Stimulated activated CD4-positive, alpha-beta T cell treated with anti-CD3 and anti-CD28 coated beads, Interleukin-2, amount 100 ng/mL, for 48 hours (primary cell): ENCODE measurements at regions not wholly inside any gene's neighbourhood (a gene's known extent, or its start where the extent isn't known, plus 50 kb on each side); places are given as distances from the start of the nearest gene placed in this dataset.
"Not testable (repeated sequence)": the region's sequence is repeated elsewhere in the genome, so short reads cannot be mapped to it uniquely, and the experiment has no call there.

ENCODE experiments used
- DNase-seq, 2 donors: peaks; one replicate each; pipeline ENCODE4 v3.0.0-alpha.2; 2020

DNA sequence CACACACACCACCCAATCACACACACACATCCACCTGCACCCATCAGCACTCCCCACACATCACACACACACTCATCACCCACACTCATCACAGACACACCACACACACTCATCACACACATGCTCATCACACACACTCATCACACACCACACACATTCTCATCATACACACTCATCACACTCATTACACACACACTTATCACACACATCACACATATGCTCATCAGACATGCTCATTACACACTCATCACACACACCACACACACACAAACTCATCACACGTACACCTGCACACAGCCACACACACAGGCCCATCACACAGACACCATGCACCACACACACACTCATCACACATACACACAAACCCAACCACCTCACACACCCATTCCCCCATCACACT is 107.5 kb upstream of the C14orf180 start:
- no peak for DNase-seq

- no peak for DNase-seq
These were observed 106.9 kb upstream of the C14orf180 start for GRCh38 chr14:104472536-104473243.

DNA sequence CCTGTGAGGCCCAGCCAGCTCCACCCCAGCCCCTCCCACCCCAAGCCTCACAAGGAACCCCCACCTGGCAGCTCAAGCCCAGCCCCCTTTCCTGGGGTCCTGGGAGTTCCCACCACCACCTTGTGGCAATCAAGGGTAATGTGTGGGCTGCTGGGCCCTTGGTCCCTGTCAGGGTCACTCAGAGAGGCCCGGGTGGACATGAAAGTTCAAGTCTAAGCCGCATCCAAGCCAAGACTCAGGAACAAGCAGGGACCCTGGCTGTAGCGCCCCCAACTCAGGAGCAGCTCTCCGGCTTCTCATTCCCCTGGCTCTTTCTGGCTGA is 106.4 kb upstream of the C14orf180 start:
- DNase-seq, result no peak

GRCh38 chr14:104473649-104474494 is 105.7 kb upstream of the C14orf180 start:
- DNase-seq, result no peak

DNA sequence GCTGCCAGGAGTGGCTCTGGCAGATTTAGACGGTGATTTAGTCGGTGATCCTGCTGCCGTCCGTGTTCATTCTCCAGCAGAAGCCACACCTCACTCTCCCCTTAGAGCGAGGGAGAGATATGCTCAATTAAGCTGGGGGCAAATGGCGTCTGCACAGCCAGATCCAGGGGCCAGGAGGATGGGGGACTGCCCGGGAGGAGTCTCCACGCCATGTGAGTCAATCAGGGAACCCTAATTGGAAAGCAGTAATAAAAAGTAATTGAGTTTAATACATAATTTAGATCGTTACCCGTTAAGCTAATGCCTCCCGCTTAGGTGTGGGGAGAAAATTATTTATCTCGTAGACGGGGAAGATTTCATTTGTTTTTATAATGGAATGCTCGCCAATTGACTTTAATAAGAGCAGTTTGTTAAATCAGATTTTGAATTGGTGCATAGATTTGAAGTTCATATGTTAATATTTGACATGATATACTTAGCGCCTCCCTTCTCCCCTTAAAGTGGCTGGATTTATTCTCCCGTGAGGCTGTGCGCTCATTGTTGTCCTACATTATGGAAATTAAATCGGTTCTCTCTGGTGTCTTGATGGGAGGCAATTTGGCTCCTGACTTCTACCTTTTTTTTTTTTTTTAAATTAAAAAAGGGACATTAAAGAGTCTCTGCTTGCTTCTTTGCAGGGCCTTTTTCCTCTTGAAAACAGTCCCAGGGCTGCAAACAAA is 104.9 kb upstream of the C14orf180 start:
- DNase-seq, result no peak

DNA sequence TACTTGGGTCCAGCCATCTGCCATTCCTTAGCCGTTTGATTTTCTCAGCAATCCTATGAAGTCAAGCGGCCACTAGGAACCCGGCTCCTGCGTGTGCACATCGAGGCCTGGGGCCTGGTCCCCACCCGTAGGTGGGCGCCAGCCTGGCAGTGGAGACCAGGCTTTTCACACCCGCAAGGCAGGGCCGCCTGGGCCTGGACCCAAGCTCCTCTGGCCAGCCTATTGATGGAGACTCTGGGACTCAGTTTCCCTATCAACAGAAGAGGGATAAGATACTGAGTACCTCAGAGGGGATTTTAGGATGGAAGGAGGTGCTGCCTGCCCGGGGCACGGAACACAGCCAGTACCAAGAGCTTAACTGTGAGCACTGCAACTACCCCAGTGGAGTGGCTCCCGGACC is 104.3 kb upstream of the C14orf180 start:
- no peak for DNase-seq

DNA sequence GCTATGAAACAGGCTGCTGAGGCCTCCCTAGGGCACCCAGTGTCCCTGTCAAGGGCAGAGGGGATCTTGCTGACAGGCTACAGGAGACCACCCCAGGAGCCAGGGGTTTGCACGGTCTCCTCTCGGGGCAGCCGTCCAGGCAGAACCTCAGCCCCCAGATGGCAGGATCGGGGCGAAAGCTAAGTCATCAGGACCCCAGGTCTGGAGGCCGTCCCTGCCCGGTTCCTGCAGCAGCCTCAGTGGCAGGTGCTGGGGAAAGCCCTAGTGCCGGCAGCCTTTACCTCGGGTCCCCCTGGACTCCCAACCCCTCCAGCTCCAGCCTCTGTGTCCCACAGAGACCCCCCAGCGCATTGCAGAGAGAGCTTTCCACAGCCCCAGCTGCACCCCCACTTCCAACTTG is 103.8 kb upstream of the C14orf180 start:
- DNase-seq, result no peak

DNA sequence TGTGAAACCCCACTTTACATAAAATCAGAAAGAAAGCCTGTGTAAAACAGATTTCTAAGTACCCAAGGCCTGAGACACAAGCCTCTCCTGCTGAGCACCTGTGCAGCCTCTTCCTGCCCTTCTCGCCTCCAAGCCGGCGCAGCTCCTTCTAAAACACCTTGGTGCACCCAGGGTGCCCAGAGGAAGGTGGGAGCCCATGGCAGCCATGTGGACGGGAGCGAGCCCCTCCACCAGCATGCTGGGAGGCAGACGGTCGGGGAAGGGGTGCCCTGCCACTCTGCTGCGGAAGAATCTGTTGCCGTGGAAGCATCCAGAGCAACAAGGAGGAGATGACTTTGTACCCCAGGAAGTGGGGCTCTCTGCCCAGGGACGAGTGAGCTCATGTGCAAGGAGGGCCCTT is 103.1 kb upstream of the C14orf180 start:
- no peak for DNase-seq

GRCh38 chr14:104477117-104477623 is 102.4 kb upstream of the C14orf180 start:
- no peak for DNase-seq

DNA sequence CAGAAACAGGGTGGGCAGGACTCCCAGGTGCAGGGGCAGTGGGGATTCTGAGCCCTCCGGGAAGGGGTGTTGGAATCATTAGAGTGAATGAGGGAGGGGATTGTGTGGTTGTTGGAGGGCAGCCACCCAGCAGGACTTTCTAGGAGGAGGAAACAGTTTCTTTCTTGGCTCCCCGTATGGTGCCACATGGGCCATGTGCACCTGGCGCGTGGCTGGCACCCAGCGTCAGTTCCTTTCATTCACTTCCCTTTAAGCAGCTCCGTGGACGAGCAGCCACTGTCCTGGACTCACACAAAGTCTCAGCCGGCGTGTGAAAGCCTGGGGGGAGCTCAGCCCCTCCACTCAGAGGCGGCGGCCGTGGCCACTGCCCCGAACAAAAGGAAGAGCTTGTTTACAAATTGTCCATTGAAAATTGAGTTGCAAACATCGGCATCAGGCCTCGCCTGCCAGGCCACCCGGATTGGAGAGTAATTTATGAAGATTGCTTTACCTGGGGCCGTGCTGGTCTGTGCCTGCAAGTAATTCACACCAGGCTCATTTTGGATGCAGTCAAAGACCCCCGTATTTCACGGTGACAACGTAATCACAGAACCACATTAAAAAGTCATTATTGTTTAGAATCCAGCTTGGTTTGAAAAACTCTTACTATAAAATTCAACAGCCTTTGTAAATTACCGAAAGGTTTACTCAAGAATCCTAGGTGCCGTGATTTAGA is 101.7 kb upstream of the C14orf180 start:
- DNase-seq, result no peak

DNA sequence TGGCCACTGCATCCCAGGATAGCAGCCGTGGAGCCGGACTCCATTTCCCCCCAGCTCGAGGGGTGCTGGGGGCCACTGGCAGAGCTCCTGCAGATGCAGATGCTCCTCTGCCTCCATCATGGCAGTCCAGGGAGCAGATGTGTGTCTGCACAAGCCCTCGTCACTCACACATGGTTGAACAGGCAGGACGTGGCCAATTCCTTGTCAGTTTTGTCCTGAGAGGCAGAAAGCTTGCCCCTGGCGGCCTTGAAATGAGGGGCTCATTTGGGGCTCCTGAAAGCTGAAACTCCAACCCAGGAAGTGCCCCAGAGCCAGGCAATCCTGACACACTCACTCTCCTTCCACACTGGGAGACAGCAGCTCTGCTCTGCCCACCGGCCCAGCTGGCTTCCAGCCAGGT is 100.9 kb upstream of the C14orf180 start:
- DNase-seq, result no peak

DNA sequence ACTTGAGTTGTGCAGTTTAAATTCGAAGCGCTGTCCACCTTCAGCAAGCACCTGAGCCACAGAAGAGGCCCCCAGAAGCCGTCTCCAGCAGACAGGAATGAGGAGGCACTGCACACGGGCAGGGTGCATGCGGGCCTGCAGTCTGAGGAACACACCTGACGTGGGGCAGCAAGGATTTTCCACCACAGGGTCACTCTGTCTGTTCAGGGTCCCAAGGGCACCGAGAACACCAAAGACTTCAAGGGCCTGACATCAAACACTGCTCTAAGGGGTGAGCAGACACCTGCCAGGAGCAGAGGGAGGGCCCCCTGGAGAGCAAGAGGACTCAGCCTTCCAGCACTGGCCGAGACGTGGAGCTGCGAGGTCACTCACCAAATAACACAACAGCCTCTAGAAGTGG is 99.7 kb upstream of the C14orf180 start:
- DNase-seq, result no peak

DNA sequence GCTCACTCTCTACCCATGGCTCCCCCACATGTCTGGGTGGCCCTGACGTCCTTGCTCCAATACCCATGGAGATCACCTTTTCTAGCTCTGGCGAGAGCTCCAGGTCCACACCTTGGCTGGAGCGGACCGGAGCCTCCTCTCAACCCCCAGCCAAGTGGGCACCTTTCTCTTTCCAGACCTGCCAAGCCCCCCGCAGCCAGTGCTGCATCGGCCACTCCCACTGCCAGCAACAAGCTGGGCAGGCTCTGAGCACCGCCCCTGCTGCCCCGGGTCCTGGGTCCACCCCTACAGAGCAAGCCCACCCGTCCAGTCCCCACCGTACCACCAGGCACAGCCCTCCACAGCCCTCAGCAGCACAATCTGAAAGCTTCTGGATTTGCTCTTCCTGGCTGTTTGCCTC is 98.2 kb upstream of the C14orf180 start:
- no peak for DNase-seq

- DNase-seq, result not testable (repeated sequence)
These were observed 97.5 kb upstream of the C14orf180 start for GRCh38 chr14:104482017-104482416.

- DNase-seq, result no peak
These were observed 93.2 kb upstream of the C14orf180 start for GRCh38 chr14:104486222-104486923.

DNA sequence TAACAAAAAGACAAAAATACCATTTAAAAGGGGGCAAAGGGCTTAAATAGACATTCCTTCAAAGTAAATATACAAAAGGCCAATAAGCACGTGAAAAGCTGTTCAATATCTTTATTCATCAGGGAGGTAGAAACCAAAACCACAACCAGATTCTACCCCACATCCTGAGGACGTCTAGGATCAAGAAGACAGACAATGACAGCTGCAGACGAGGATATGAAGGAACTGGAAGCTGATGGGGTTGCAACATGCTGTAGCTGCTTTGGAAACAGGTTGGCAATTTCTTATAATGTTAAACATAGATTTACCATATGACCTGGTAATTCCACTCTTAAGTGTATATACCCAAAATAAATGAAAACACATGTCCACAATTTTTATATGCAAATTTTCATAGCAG is 85.1 kb upstream of the C14orf180 start:
- DNase-seq, result no peak

- DNase-seq, result no peak
These were observed 83.5 kb upstream of the C14orf180 start for GRCh38 chr14:104496095-104496494.

GRCh38 chr14:104499784-104500760 is 79.5 kb upstream of the C14orf180 start:
- DNase-seq, result no peak

DNA sequence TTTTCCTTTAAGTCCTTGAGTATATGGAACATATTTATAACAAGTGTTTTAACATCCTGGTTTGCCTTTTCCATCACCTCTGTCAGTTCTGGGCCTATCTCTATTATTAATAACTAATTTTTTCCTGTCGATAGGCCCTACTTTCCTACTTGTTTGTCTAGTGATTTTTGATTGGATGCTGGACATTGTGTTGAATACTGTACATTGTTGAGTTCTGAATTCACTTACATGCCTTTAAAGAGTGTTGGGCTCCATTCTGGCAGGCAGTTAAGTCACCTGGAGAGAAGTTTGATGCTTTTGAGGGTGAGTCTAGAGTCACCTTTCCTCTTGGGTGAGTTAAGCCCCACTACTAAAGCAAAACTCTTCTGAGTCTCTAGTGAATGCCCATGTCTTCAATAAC is 77.5 kb upstream of the C14orf180 start:
- DNase-seq, result no peak

DNA sequence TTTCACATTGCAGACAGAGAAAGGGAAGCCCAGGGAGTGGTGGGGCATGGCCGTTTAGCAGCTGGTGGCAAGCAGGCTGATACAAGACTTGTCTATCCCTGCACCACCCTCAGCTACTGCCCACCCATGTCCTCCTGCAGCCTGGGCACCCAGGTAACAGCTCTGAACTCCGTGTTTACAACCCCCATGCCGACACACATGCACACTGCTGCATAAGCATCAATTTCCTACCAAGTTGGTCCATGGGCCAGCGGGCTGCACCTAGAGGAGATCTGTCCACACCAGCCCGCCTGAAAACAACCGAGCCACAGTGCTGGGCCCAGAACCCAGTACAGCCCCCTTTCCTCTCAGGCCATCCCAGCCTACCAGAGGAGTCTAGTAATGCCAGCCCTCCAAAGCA is 75.9 kb upstream of the C14orf180 start:
- DNase-seq, result no peak

DNA sequence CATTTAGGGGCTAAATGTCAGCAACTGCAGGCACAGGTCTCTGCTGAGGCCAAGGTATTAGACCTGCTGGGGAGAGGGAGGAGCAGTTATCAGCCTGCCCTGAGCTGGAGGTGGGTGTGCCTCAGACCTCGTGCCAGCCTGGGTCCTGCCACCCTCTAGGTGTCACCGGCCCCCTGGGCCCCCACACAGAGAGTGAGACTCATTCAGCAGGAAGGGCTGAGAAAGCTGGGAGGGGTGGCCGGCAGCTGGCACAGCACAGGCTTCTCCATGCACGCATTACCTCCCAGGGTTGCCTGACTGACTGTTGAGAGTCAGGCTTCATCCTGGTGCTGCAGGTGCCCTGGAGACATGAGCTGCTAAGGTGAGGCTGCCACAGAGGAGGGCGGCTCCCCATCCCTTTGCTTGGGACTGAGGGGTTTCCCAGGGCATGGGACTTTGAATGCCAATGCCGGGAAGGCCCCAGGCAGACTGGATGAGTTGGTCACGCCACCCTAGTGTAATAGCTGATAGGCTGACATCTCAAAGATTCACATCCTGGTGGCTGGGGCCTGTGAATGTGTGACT is 75.3 kb upstream of the C14orf180 start:
- no peak for DNase-seq
